ENCODE measurements at regions not wholly inside any gene's neighbourhood (a gene's known extent, or its start where the extent isn't known, plus 50 kb on each side); places are given as distances from the start of the nearest gene placed in this dataset.

GRCh38 chr5:136526791-136527190 is 161.4 kb upstream of the TRPC7 start:
- DNase-seq, result no peak

GRCh38 chr5:136526021-136526420 is 160.7 kb upstream of the TRPC7 start:
- no peak for DNase-seq

DNA sequence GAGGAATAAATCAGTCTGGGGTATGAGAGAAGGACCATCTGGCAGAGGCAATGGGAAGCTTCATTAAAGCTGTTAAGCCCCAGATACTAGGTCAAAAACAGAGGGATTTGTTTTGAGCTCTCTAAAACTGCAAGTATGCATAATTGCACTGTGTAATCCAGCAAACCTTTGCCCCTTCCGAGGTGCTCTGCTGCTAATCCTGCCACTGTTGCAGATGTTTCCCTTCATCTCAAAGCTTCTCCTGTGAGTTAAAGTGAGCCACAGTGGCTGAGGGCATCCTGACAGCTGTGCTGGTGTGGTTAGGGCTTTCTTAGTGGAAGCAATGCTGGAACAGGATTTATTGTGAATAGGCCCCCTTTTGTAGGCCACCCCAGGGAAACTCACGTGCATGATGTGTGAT is 160.3 kb upstream of the TRPC7 start:
- DNase-seq, result no peak

DNA sequence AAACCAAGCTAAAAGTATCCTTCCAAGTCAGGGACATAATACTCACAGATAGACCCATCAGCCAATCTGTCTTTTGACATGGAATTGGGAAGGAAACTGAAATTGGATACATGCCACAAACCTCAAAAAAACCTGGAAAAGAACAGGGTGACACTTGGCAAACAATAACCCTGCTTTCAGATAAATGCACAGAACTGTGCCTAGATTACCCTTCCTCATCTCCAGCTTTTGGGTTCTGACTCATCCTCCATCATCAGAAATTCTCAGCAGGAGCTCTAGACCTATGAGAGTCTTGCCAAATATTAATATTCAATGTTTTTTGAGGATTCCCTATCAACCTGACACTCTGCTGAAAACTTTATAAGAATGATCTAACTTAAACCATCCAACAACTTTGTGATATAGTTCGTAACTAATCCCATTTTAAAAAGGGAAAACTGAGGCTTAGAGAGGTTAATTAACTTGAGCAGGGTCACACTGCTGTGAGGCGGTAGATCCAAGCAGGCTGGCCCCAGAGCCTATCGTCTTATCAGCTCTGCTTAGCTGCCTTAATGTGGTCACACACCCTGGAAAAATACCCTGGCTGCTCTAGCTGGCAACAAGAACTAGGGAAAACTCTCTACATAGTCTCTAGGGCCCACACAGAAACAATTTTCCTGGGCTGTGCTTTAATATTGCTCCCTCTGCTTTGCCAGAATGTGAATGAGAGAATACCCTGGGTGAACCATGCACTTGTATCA is 157.0 kb upstream of the TRPC7 start:
- no peak for DNase-seq

- DNase-seq, result no peak
Measured at GRCh38 chr5:136521696-136522095, 156.4 kb upstream of the TRPC7 start.

DNA sequence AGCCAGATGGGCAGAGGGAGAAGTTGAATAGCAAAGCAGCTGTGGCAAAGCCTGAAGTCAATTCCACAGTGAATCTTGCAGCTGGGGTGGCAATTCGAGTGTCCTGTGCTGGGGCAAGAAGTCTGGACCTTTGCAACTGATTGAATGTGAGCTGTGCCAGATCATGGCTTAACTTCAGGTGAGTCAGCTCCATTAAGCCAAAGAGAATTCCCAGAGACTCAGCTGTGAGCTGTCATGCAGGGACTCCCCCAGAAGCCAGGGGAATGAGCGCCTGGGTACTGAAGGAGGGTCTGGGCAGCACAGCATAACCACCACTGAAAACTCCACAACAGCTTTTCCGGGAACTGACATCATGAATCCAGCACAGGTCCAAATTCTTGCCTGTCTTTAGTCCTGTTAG is 153.5 kb upstream of the TRPC7 start:
- no peak for DNase-seq

GRCh38 chr5:136518174-136518573 is 152.8 kb upstream of the TRPC7 start:
- DNase-seq, result no peak

DNA sequence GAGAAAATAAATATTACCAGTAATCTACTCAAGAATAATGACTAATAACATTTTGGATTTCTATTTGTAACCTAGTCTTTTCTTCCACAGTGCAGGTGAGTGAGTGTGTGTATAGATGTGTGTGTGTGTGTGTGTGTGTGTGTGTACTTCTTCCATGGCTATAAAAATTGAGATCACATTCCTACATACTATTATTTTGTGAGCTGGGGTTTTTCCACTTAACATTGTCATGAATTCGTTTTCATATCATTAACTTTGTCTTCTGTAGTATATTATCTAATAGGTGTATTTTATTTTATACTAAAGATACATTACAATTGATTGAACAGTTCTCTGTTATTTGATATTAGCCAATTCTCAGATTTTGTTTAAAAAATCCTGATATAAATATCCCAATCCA is 152.4 kb upstream of the TRPC7 start:
- no peak for DNase-seq

DNA sequence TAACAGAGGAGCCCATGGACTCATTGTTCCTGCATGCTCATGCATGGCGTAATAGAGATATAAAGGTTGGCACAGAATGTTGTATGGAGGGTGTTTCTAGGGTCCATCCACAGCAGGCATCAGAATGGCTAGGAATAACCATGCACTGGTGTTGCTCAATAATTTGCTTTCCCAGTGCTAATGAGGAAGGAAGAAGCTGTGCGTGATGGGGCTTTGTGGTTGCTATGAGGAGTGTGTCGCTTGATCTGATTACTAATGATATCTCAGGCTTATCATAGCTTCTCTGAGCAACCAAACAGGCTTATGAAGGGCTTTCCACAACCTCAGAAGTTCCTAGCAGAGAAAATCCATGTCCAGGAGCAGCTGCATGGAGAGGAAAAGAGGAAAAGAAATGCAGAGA is 151.3 kb upstream of the TRPC7 start:
- no peak for DNase-seq

DNA sequence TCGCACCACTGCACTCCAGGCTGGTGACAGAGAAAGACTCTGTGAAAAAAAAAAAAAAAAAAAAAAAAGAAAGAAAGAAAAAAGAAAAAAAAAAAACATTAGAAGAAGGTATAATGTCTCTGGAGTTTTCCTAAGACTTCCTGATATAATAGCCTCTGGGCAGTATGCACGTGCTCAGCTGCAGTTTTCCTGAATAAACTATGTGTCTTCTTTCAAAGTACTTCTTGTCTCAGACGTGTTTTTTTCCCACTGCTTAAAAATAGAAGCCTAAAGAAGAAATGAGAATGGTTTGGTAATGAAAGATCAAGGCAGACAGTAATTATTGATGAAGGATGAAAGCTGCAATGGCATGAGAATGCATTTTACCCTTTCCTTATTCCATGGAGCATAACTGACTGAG is 148.1 kb upstream of the TRPC7 start:
- DNase-seq, result no peak

GRCh38 chr5:136511046-136511445 is 145.7 kb upstream of the TRPC7 start:
- no peak for DNase-seq

- DNase-seq, result no peak
Measured at GRCh38 chr5:136510481-136510880, 145.1 kb upstream of the TRPC7 start.

DNA sequence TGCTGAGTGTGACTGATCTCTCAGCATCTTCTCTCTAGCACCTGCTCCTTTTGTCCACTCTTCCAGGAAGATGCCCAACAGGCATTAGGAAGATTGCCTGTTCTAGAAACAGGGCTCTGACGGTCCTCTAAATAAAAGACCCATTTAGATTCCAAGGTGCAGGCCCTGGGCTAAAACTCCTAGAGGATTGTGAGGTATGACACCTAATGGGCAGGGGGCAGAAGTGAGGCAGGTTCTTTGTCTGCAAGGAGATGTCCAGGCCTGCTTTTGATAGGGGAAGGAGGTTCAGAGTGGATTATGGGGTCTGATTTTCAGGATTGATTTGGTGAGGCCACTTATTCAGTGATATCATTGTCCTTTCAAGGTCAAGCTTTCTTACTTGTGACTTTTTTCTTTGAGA is 140.8 kb upstream of the TRPC7 start:
- no peak for DNase-seq

DNA sequence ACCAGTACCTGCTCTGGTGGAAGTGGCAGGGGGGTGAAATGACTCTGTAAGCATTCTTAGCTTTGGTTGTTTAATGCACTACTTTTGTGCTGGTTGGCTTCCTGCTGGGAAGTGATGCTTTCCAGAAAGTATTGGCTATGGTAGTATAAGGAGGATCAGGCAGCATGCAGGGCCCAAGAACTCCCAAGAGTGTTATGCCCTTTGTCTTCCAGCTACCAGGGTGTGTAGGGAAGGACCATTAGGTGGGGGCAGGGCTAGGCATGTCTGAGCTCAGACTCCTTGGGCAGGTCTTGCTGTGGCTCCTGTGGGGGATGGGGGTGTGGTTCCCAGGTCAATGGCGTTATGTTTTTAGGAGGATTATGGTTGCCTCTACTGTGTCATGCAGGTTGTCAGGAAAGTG is 135.8 kb upstream of the TRPC7 start:
- DNase-seq, result no peak

- no peak for DNase-seq
Measured at GRCh38 chr5:136492587-136492986, 127.2 kb upstream of the TRPC7 start.

DNA sequence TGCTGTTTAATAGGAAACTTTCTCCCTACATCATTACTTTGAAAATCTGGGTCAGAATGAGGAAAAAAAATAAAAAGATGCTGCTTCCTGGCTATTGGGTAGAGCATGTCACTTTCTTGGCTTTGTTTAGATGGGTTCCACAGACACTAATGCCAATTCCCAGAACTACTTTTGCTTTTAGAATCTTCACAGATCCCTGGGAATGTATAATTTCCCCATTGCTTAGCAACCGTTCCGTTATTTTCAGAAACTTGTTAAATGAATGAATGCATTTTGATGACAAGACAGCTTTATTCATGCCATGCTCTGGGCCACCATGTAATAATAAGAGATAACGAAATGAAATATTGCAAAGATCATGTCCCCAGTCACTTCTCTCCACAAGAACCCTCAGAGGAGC is 126.5 kb upstream of the TRPC7 start:
- DNase-seq, result no peak

GRCh38 chr5:136484808-136485325 is 119.5 kb upstream of the TRPC7 start:
- DNase-seq, result no peak

- DNase-seq, result no peak
Measured at GRCh38 chr5:136482206-136482605, 116.9 kb upstream of the TRPC7 start.

GRCh38 chr5:136474466-136474865 is 109.1 kb upstream of the TRPC7 start:
- no peak for DNase-seq

DNA sequence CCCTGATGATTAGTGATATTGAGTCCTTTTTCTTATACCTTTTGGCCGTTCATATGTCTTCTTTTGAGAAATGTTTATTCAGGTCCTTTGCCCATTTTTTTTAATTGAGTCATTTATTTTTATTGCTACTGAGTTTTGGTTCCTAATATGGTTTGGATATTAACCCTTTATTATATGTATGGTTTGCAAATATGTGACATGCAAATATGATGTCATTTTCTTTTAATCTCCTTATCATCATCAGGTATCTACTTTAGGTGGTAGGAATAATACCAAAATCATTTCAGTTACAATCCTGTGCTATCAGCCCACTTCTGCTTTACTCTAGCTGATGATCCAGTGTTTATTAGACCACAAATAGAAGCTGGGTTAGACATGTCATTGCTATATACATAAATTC is 102.3 kb upstream of the TRPC7 start:
- no peak for DNase-seq

DNA sequence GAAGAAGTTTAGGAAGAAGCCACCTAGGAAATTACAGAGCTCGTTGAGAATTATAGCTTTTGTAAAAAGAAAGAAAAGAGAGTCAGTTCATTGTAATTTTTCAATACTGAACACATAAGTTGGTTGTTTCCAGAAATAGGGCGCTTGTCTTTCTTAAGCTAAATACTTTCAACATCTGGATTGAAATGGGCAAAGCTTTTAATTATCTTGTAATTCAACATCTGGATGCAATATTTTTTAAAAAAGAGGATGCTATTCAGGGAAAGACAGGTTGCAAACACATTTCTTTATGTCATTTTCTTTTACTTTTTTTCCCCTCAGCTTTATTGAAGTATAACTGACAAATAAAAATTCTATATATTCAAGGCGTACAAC is 100.7 kb upstream of the TRPC7 start:
- no peak for DNase-seq

GRCh38 chr5:136458481-136458880 is 93.1 kb upstream of the TRPC7 start:
- no peak for DNase-seq

DNA sequence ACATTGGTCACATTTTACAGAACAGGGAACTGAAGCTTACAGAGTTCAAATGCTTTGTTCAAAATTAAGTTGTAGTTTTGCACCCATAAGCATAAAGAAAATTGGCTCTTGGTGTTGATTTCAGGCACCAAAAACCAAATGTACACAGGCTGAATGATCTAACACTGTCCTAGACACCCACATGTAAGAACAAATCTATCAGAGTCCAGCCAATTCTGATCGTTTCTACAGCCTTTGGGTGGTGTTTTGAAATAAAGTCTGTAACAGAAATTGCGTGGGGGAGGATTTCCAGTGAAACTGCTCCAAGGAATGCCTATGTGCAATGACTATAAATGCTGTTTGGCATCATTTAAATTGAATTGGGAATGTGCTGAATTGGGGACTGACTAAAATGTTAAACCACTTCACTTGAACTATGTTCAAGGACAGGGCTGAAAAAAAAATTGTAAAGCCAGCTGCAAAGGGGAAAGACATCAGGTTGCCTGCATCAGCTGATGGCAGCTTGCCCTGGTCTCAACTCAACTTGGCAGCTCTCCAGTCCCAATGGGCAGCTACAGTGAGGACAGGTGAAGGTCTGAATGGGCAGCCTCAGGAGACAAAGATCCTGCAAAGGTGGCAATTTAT is 92.2 kb upstream of the TRPC7 start:
- DNase-seq, result no peak

- no peak for DNase-seq
Measured at GRCh38 chr5:136455409-136455808, 90.1 kb upstream of the TRPC7 start.
